A549 (cell line): ENCODE measurements at regions not wholly inside any gene's neighbourhood (a gene's known extent, or its start where the extent isn't known, plus 50 kb on each side); places are given as distances from the start of the nearest gene placed in this dataset.

Experiments used
- ATAC-seq, 2 experiments: fragments of 200-7000 bp in 1 of 2; fragments of >200 bp in 1 of 2; cut with Nextera tagmentation in 1 of 2; cut with Tn5 transposase in 1 of 2; 3 replicates each; pipeline versions ENCODE4 v1.8.0 to v1.9.1; 2018 to 2020; ENCODE audit warnings: mild to moderate bottlenecking in 1 of 2, moderate library complexity in 1 of 2
- CTCF ChIA-PET: fragments of 300-600 bp; sonication (Branson Sonifier 250); formaldehyde crosslinking; extraction: SDS; loops from one replicate; lab custom pipeline; 2021; ENCODE audit warnings: antibody characterized with exemption, inconsistent platforms; lab: Yijun Ruan, JAX
- POLR2A ChIA-PET: fragments of 350-600 bp; formaldehyde crosslinking; extraction: SDS; loops from one replicate; lab custom pipeline; 2021; ENCODE audit warnings: antibody characterized with exemption, inconsistent platforms; lab: Yijun Ruan, JAX
- DNase-seq, 2 experiments: peaks; one replicate each; pipeline versions ENCODE4 v3.0.0 to v3.0.0-alpha.2; 2011 to 2016; ENCODE audit warnings: low read depth in 1 of 2, low spot score in 1 of 2
- FAIRE-seq: peaks from 2 replicates; lab custom pipeline; 2011; peaks lifted over from hg19 to GRCh38; lab: Jason Lieb, UNC
- H3K27ac ChIP-seq, 2 experiments: fragments of >200 bp; sonication (Bioruptor Twin); formaldehyde crosslinking; 3 replicates each; pipeline ENCODE4 v1.5.1; 2016 to 2017
- H3K4me1 ChIP-seq: fragments of >200 bp; sonication (Bioruptor Twin); formaldehyde crosslinking; 3 replicates; pipeline ENCODE4 v1.6.1; 2016
- H3K4me2 ChIP-seq: fragments of >200 bp; sonication (Bioruptor Twin); formaldehyde crosslinking; 3 replicates; pipeline ENCODE4 v1.6.1; 2016
- H3K4me3 ChIP-seq: fragments of >200 bp; sonication (Bioruptor Twin); formaldehyde crosslinking; 3 replicates; pipeline ENCODE4 v1.5.1; 2016
- H3K9me3 ChIP-seq: fragments of >200 bp; sonication (Bioruptor Twin); formaldehyde crosslinking; 3 replicates; pipeline ENCODE4 v1.6.1; 2016
- BHLHE40 ChIP-seq: IDR thresholded peaks from 2 replicates; pipeline ENCODE4 v1.6.1; 2012; ENCODE audit warnings: low read depth, low read length, inconsistent platforms
- CBX8 ChIP-seq: fragments of 200-600 bp; sonication (generic); IDR thresholded peaks from 2 replicates; pipeline ENCODE4 v1.6.1; 2016
- CEBPB ChIP-seq, 2 experiments: fragments of >200 bp in 1 of 2; sonication (Bioruptor Twin) in 1 of 2; formaldehyde crosslinking in 1 of 2; IDR thresholded peaks; 2 replicates each; pipeline ENCODE4 v1.6.1; 2012 to 2016
- CHD2 ChIP-seq: fragments of 150-350 bp; IDR thresholded peaks from 2 replicates; pipeline ENCODE4 v1.6.1; 2014; ENCODE audit warnings: low read length; ENCODE audit not compliant: partially characterized antibody
- EHF ChIP-seq: fragments of 250-450 bp; sonication (Bioruptor Pico); IDR thresholded peaks from 2 replicates; pipeline ENCODE4 v1.5.0; 2020; ENCODE audit warnings: mild to moderate bottlenecking
- EP300 ChIP-seq, 2 experiments: fragments of >200 bp; sonication (Bioruptor Twin); formaldehyde crosslinking; IDR thresholded peaks; 2 replicates in 1 of 2; 3 replicates in 1 of 2; pipeline ENCODE4 v1.6.1; 2016 to 2017
- ESRRA ChIP-seq: fragments of 150-350 bp; IDR thresholded peaks from 2 replicates; pipeline ENCODE4 v1.6.1; 2014; ENCODE audit warnings: mild to moderate bottlenecking, low read length, borderline replicate concordance
- FOSL2 ChIP-seq, 2 experiments: fragments of 450-650 bp in 1 of 2; fragments of >200 bp in 1 of 2; sonication (Bioruptor Twin) in 1 of 2; formaldehyde crosslinking; IDR thresholded peaks; 2 replicates each; pipeline versions ENCODE4 v1.5.0 to v1.6.1; 2016 to 2020; ENCODE audit warnings: mild to moderate bottlenecking in 1 of 2, moderate library complexity in 1 of 2
- FOXS1 ChIP-seq: fragments of 250-450 bp; sonication (Bioruptor Pico); IDR thresholded peaks from 2 replicates; pipeline ENCODE4 v1.5.0; 2020; ENCODE audit warnings: mild to moderate bottlenecking, moderate library complexity
- GATA3 ChIP-seq: IDR thresholded peaks from 2 replicates; pipeline ENCODE4 v1.6.1; 2012; ENCODE audit warnings: borderline replicate concordance
- HDAC2 ChIP-seq: fragments of 200-600 bp; sonication (generic); IDR thresholded peaks from 2 replicates; pipeline ENCODE4 v1.6.1; 2016
- HES2 ChIP-seq: fragments of >200 bp; sonication (Bioruptor Twin); formaldehyde crosslinking; IDR thresholded peaks from 2 replicates; pipeline ENCODE4 v1.6.1; 2016
- HEYL ChIP-seq: fragments of 250-450 bp; sonication (Bioruptor Pico); IDR thresholded peaks from 2 replicates; pipeline ENCODE4 v1.8.0; 2021; ENCODE audit warnings: mild to moderate bottlenecking, moderate library complexity
- HOXB13 ChIP-seq: fragments of 250-450 bp; sonication (Bioruptor Pico); IDR thresholded peaks from 2 replicates; pipeline ENCODE4 v1.5.0; 2020; ENCODE audit warnings: low read depth, mild to moderate bottlenecking, moderate library complexity
- HOXB5 ChIP-seq: fragments of 250-450 bp; sonication (Bioruptor Pico); IDR thresholded peaks from 2 replicates; pipeline ENCODE4 v1.5.0; 2020; ENCODE audit warnings: mild to moderate bottlenecking, moderate library complexity
- JUN ChIP-seq, 2 experiments: fragments of >200 bp; sonication (Bioruptor Twin); formaldehyde crosslinking; IDR thresholded peaks; 2 replicates in 1 of 2; 3 replicates in 1 of 2; pipeline ENCODE4 v1.6.1; 2016 to 2017
- MAFK ChIP-seq: fragments of 450-650 bp; IDR thresholded peaks from 2 replicates; pipeline ENCODE4 v1.6.1; 2014; ENCODE audit not compliant: partially characterized antibody
- MAZ ChIP-seq: fragments of 150-350 bp; IDR thresholded peaks from 2 replicates; pipeline ENCODE4 v1.6.1; 2014; ENCODE audit warnings: antibody characterized with exemption, low read depth, low read length, borderline replicate concordance
- NPAS2 ChIP-seq: fragments of 250-450 bp; sonication (Bioruptor Pico); IDR thresholded peaks from 2 replicates; pipeline ENCODE4 v1.8.0; 2022; ENCODE audit warnings: mild to moderate bottlenecking, moderate library complexity, borderline replicate concordance
- NR3C1 ChIP-seq: fragments of >200 bp; sonication (Bioruptor Twin); formaldehyde crosslinking; IDR thresholded peaks from 3 replicates; pipeline ENCODE4 v1.6.1; 2017
- PHF8 ChIP-seq: fragments of 200-600 bp; sonication (generic); IDR thresholded peaks from 2 replicates; pipeline ENCODE4 v1.6.1; 2016; ENCODE audit warnings: low read depth, mild to moderate bottlenecking, antibody characterized with exemption, moderate library complexity, borderline replicate concordance
- POLR2AphosphoS2 ChIP-seq: conservative IDR thresholded peaks from 2 replicates; pipeline ENCODE4 v1.6.1; 2012; ENCODE audit warnings: low read length, improper control_type of control experiment, inconsistent platforms
- RAD21 ChIP-seq, 2 experiments: fragments of >200 bp in 1 of 2; sonication (Bioruptor Twin) in 1 of 2; formaldehyde crosslinking in 1 of 2; IDR thresholded peaks in 1 of 2; conservative IDR thresholded peaks in 1 of 2; 2 replicates in 1 of 2; 3 replicates in 1 of 2; pipeline ENCODE4 v1.6.1; 2012 to 2018; ENCODE audit warnings: inconsistent platforms in 1 of 2
- SMC3 ChIP-seq: fragments of >200 bp; sonication (Bioruptor Twin); formaldehyde crosslinking; IDR thresholded peaks from 3 replicates; pipeline ENCODE4 v1.6.1; 2018; ENCODE audit warnings: inconsistent platforms
- TP53 ChIP-seq: fragments of 250-450 bp; sonication (Bioruptor Pico); IDR thresholded peaks from 2 replicates; pipeline ENCODE4 v1.5.0; 2021; ENCODE audit warnings: mild to moderate bottlenecking, moderate library complexity
- USF2 ChIP-seq: fragments of 450-650 bp; IDR thresholded peaks from 2 replicates; pipeline ENCODE4 v1.6.1; 2014; ENCODE audit warnings: antibody characterized with exemption
- ZNF302 ChIP-seq: fragments of 250-450 bp; sonication (Bioruptor Pico); IDR thresholded peaks from 2 replicates; pipeline ENCODE4 v1.9.0; 2021; ENCODE audit warnings: inconsistent platforms, mild to moderate bottlenecking, moderate library complexity
- ZSCAN20 ChIP-seq: fragments of 250-450 bp; sonication (Bioruptor Pico); IDR thresholded peaks from 2 replicates; pipeline ENCODE4 v1.8.0; 2022; ENCODE audit warnings: mild to moderate bottlenecking, moderate library complexity
- WGBS: methylation state at CpG from one replicate; pipeline ENCODE4 v1.1.6; 2017; ENCODE audit errors: missing lambda C conversion rate; 5-methylcytosine and 5-hydroxymethylcytosine counted together
- TF ChIP-seq, protein P1 (sequence below): IDR thresholded peaks from 2 replicates; pipeline ENCODE4 v1.6.1; 2012

GRCh38 chr7:56537477-56537876 is 421.3 kb upstream of the NUPR2 start:
- POLR2A ChIA-PET: no interaction called here
- H3K27ac ChIP-seq: no peak overlapping the region

GRCh38 chr7:56495165-56495564 is 378.9 kb upstream of the NUPR2 start:
- no peak overlapping the region for H3K4me3 ChIP-seq
- peaks cover 19% of the 10 kb centered on the region; the same call in 2 of the 3 replicates for H3K9me3 ChIP-seq
- H3K27ac ChIP-seq: no peak overlapping the region
- 0% methylated on average over 3 of the region's 3 CpGs for WGBS
- DNase-seq: no peak
- POLR2A ChIA-PET: no interaction called here
- H3K4me1 ChIP-seq: no peaks in the 10 kb centered on the region
- no peak overlapping the region for H3K4me2 ChIP-seq
- TF ChIP-seq MAFK: no peak
- no peak for TF ChIP-seq USF2
- no peak for TF ChIP-seq RAD21 (conservative IDR thresholded peaks at IDR 0.05 in 1 of 2, IDR thresholded peaks at IDR 0.05 in 1 of 2)
- TF ChIP-seq ZNF302 (CRISPR knock-in tag): no peak
- TF ChIP-seq SMC3: no peak
- no peak for TF ChIP-seq GATA3
- no peak for TF ChIP-seq ZSCAN20 (CRISPR knock-in tag)
- no peak for TF ChIP-seq TP53 (CRISPR knock-in tag)
- TF ChIP-seq NPAS2: no peak
- TF ChIP-seq HEYL (CRISPR knock-in tag): no peak
- TF ChIP-seq, protein P1, sequence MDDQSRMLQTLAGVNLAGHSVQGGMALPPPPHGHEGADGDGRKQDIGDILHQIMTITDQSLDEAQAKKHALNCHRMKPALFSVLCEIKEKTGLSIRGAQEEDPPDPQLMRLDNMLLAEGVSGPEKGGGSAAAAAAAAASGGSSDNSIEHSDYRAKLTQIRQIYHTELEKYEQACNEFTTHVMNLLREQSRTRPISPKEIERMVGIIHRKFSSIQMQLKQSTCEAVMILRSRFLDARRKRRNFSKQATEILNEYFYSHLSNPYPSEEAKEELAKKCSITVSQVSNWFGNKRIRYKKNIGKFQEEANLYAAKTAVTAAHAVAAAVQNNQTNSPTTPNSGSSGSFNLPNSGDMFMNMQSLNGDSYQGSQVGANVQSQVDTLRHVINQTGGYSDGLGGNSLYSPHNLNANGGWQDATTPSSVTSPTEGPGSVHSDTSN: no peak
- TF ChIP-seq FOSL2 (IDR thresholded peaks at IDR 0.05): no peak
- no peak for TF ChIP-seq FOSL2 (CRISPR knock-in tag; IDR thresholded peaks at IDR 0.05)
- TF ChIP-seq POLR2AphosphoS2: no peak
- TF ChIP-seq PHF8: no peak
- TF ChIP-seq, all 56 proteins: peak for 0
- FAIRE-seq: no peak
- ATAC-seq: no peak
- CTCF ChIA-PET: no interaction called here

More at GRCh38 chr7:56537477-56537876, 421.3 kb upstream of the NUPR2 start:
- FAIRE-seq: no peak
- 32% methylated on average over 20 of the region's 20 CpGs for WGBS
- peaks cover 5% of the 10 kb centered on the region; the same call in 2 of the 3 replicates for H3K9me3 ChIP-seq
- DNase-seq: no peak
- no peak overlapping the region for H3K4me3 ChIP-seq
- CTCF ChIA-PET: no interaction called here
- no peak for TF ChIP-seq FOXS1 (CRISPR knock-in tag)
- ATAC-seq: no peak
- no peak overlapping the region for H3K4me2 ChIP-seq
- no peaks in the 10 kb centered on the region for H3K4me1 ChIP-seq

- H3K9me3 ChIP-seq: peaks cover 19% of the 10 kb centered on the region; the same call in 2 of the 3 replicates
- H3K4me3 ChIP-seq: no peak overlapping the region
- ChIA-PET POLR2A (no interaction called here), CTCF (no interaction called here)
- FAIRE-seq (no peak), ATAC-seq (no peak), DNase-seq (no peak)
- H3K4me1 ChIP-seq: no peaks in the 10 kb centered on the region
- 0% methylated on average over 5 of the region's 8 CpGs for WGBS
- H3K4me2 ChIP-seq: no peak overlapping the region
- no peak overlapping the region for H3K27ac ChIP-seq
- TF ChIP-seq HOXB5 (CRISPR knock-in tag) (no peak), ZNF302 (CRISPR knock-in tag) (no peak), EHF (no peak), PHF8 (no peak), ESRRA (no peak), MAZ (no peak), JUN (IDR thresholded peaks at IDR 0.05) (no peak), EP300 (IDR thresholded peaks at IDR 0.05) (no peak), NR3C1 (no peak), HEYL (CRISPR knock-in tag) (no peak), SMC3 (no peak), HES2 (no peak), CHD2 (no peak), CEBPB (IDR thresholded peaks at IDR 0.05) (no peak), HOXB13 (CRISPR knock-in tag) (no peak), BHLHE40 (no peak), HDAC2 (no peak), NPAS2 (no peak), CBX8 (no peak)
These were observed 377.7 kb upstream of the NUPR2 start for GRCh38 chr7:56493704-56494450.
